ENCODE measurements at regions not wholly inside any gene's neighbourhood (a gene's known extent, or its start where the extent isn't known, plus 50 kb on each side); places are given as distances from the start of the nearest gene placed in this dataset.
"Not testable (repeated sequence)": the region's sequence is repeated elsewhere in the genome, so short reads cannot be mapped to it uniquely, and the experiment has no call there.

DNA sequence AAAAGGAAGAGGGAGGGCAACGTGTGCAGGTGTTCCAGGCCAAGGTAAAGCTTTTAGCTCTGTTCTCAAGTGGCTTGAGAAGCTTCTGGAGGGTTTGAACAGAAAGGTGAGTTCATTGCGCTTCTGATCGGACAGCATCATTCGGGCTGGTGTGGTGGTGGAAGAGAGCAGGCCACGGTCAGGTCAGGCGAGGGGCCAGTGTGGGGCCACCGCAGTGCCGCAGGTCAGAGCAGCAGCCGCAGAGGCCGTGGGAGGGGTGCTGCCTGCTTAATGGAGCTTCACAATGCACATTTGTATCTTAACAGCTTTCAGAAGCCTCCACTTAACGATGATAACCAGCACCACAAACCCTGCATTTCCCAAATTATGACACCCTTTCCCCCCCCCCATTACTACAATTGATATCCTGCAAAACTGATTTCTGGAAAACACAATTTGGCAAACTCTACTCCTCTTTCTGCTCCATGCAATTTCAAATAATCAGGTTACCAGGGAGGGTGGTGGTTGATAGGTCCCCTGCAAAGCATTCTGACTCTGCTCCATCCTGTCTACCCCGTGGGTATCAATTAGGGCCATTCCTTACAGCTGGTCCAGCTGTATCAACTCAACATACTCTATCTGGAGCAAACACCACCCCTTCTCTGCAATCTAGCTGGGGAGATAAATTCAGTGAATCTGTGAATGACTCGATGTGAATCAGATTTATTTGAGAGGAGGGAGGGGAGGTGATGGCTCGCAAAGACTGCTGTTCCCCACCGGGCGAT lies 162.9 kb downstream of the ACTR3B start:
- H3K4me1 ChIP-seq (ENCODE audit: control insufficient read depth in 1 of 2, insufficient read depth in 2 of 2, low read length in 2 of 2) = peaks cover 0 to 10% of the 10 kb centered on the region in 2 donors
- no peak overlapping the region for H3K4me3 ChIP-seq (ENCODE audit: low read depth in 1 of 2, low read length in 2 of 2)
- H3K36me3 ChIP-seq (ENCODE audit: control insufficient read depth in 1 of 2, insufficient read depth in 2 of 2, low read length in 2 of 2) = no peaks in the 10 kb centered on the region
- peaks cover 0 to 2% of the 10 kb centered on the region in 2 donors for H3K9me3 ChIP-seq (ENCODE audit: control insufficient read depth in 1 of 2, low read length in 2 of 2)
- H3K27ac ChIP-seq (ENCODE audit: low read length) = no peak overlapping the region
- H3K27me3 ChIP-seq (ENCODE audit: low read depth, low read length) = peaks cover 16% of the 10 kb centered on the region

DNA sequence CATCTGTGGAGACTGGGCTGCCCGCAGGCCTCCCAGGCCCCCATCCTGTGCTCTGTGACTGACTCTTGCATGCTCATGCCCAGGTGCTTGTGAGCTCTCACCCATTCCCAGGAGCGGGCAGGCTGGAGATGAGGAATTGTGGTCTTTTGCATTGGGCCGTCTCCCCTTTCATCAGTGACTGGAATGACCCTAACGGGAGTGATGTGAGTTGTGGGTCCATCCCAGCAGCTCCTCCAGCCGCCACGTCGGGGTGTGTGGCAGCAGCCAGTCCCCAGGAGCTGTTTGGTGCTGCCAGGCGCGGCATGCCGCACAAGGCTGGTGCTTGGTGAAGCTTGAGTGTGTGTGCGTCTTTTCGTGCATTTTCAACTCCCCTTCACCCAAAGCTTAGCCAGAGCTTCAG lies 164.2 kb downstream of the ACTR3B start:
- Histone ChIP-seq H3K4me1 (ENCODE audit: control insufficient read depth in 1 of 2, insufficient read depth in 2 of 2, low read length in 2 of 2) (peaks cover 0 to 10% of the 10 kb centered on the region in 2 donors), H3K27ac (ENCODE audit: low read length) (no peak overlapping the region), H3K36me3 (ENCODE audit: control insufficient read depth in 1 of 2, insufficient read depth in 2 of 2, low read length in 2 of 2) (no peaks in the 10 kb centered on the region), H3K27me3 (ENCODE audit: low read depth, low read length) (peaks cover 16% of the 10 kb centered on the region), H3K4me3 (ENCODE audit: low read depth in 1 of 2, low read length in 2 of 2) (no peak overlapping the region), H3K9me3 (ENCODE audit: control insufficient read depth in 1 of 2, low read length in 2 of 2) (peaks cover 0 to 2% of the 10 kb centered on the region in 2 donors)

DNA sequence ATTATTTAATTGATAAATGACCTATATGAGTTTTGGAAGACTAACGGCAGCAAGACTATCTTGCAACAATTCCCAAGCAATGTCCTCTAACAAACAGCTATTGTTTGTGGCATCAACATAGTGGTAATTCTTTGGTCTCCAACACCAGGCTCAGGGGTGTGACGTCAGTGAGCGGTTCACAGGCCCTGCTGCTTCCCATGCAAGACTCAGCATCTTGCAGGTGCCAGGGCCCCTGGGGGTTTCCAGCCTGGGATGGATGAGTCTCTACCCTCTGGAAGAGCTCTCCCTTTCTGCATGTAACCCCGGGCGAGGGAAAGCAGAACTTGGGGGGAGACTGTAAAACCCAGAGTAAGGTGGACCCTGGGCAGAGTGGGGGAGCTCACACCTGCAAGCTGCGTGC lies 164.7 kb downstream of the ACTR3B start:
- H3K4me1 ChIP-seq (ENCODE audit: control insufficient read depth in 1 of 2, insufficient read depth in 2 of 2, low read length in 2 of 2) = peaks cover 0 to 10% of the 10 kb centered on the region in 2 donors
- H3K9me3 ChIP-seq (ENCODE audit: control insufficient read depth in 1 of 2, low read length in 2 of 2) = peaks cover 0 to 2% of the 10 kb centered on the region in 2 donors
- peaks cover 16% of the 10 kb centered on the region for H3K27me3 ChIP-seq (ENCODE audit: low read depth, low read length)
- H3K36me3 ChIP-seq (ENCODE audit: control insufficient read depth in 1 of 2, insufficient read depth in 2 of 2, low read length in 2 of 2) = no peaks in the 10 kb centered on the region
- H3K27ac ChIP-seq (ENCODE audit: low read length) = no peak overlapping the region
- H3K4me3 ChIP-seq (ENCODE audit: low read depth in 1 of 2, low read length in 2 of 2) = no peak overlapping the region

DNA sequence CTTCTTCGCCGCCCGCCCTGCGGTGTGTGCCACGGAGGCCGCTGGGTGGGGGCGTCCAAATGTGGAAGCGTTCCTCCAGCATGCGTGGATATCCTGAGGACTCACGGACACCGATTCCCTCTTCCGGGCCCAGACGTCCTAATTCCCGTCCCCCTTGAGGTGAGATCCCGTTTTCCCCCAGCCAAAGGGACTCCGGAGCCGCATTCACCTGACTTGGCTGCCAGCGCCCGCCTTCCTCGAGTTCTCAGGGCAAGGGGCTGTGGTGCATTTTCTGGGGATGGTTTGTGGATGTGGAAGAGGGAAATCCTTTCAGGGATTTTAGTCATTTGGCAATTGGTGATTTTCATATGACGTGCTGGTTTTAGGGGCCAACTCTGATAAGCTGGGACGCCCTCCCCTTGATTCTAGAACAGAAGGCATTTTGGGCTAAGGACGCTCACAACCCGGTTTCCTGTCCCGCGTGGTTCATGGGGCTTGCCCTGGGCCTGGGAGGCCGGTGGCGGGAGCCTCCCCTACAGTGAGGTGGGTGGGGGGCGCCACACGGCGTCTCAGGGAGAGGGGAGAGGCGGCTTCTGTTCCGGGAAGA lies 165.4 kb downstream of the ACTR3B start:
- Histone ChIP-seq H3K4me1 (ENCODE audit: control insufficient read depth in 1 of 2, insufficient read depth in 2 of 2, low read length in 2 of 2) (peaks cover 0 to 10% of the 10 kb centered on the region in 2 donors), H3K27ac (ENCODE audit: low read length) (no peak overlapping the region), H3K27me3 (ENCODE audit: low read depth, low read length) (peaks cover 16% of the 10 kb centered on the region), H3K9me3 (ENCODE audit: control insufficient read depth in 1 of 2, low read length in 2 of 2) (peaks cover 0 to 2% of the 10 kb centered on the region in 2 donors), H3K4me3 (ENCODE audit: low read depth in 1 of 2, low read length in 2 of 2) (peak overlapping the region; percentile 16 to 57), H3K36me3 (ENCODE audit: control insufficient read depth in 1 of 2, insufficient read depth in 2 of 2, low read length in 2 of 2) (no peaks in the 10 kb centered on the region)

DNA sequence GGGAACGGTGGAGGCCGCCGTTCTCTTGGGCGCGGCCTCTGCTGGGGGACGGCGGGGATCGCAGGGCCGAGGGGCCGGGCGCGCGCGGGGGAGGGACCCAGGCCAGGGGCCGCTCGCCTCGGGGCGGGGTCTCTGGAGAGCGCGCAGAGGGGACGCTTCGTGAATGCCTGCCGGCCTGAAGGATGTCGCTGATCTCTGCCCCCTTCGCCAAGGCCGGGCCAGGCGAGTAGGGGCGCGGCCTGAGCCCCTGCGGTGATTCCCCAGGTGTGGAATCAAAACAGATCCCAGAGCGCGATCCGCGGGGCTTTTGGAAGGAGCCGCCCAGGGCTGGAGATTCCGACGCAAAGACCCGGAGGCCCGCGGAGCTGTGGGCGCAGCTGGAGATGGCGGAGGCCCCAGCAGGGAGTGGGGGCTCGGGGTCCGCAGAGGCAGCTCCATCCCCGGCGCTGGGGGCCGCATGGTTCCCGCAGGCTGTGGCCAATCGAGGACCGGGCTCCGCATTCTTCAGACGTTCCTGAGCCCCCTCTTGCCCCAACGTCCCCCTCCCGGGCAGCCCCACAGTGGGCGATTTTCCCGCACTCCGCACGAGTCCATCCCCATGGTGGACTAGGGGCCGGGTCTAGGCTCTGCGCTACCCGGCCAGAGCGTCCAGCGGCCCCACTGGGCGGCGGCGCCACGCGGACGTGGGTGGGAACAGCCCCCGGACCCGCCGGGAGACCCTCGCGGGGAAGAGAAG lies 166.0 kb downstream of the ACTR3B start:
- peaks cover 0 to 10% of the 10 kb centered on the region in 2 donors for H3K4me1 ChIP-seq (ENCODE audit: control insufficient read depth in 1 of 2, insufficient read depth in 2 of 2, low read length in 2 of 2)
- no peak overlapping the region for H3K27ac ChIP-seq (ENCODE audit: low read length)

DNA sequence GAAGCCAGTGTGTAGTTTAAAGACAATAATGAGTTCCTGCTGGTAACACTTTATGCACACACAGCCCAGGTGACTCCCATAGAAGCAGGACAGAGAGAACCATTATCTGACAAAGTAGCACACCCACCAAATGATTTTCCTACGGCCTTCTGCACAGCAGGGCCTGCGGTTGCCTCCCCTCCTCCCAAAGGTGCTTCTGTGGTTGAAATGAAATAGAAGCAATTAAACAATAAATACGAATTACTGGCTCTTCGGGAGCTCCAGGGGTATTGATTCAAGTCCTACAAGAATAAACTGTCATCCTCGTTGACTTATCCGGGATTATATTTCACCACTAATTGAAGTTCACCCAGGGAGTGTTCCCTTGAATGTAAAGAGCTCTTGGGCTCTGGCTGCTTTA lies 172.1 kb downstream of the ACTR3B start:
- H3K4me3 ChIP-seq (ENCODE audit: low read depth in 1 of 2, low read length in 2 of 2) = no peak overlapping the region
- no peaks in the 10 kb centered on the region for H3K9me3 ChIP-seq (ENCODE audit: control insufficient read depth in 1 of 2, low read length in 2 of 2)
- no peaks in the 10 kb centered on the region for H3K36me3 ChIP-seq (ENCODE audit: control insufficient read depth in 1 of 2, insufficient read depth in 2 of 2, low read length in 2 of 2)
- no peaks in the 10 kb centered on the region for H3K27me3 ChIP-seq (ENCODE audit: low read depth, low read length)
- H3K27ac ChIP-seq (ENCODE audit: low read length) = no peak overlapping the region
- no peaks in the 10 kb centered on the region for H3K4me1 ChIP-seq (ENCODE audit: control insufficient read depth in 1 of 2, insufficient read depth in 2 of 2, low read length in 2 of 2)

More for the DNA sequence above, 166.0 kb downstream of the ACTR3B start:
- H3K36me3 ChIP-seq (ENCODE audit: control insufficient read depth in 1 of 2, insufficient read depth in 2 of 2, low read length in 2 of 2) = no peaks in the 10 kb centered on the region
- peaks cover 16% of the 10 kb centered on the region for H3K27me3 ChIP-seq (ENCODE audit: low read depth, low read length)
- no peaks in the 10 kb centered on the region for H3K9me3 ChIP-seq (ENCODE audit: control insufficient read depth in 1 of 2, low read length in 2 of 2)
- peak overlapping the region in 1 of 2 donors; percentile 57 for H3K4me3 ChIP-seq (ENCODE audit: low read depth in 1 of 2, low read length in 2 of 2)

DNA sequence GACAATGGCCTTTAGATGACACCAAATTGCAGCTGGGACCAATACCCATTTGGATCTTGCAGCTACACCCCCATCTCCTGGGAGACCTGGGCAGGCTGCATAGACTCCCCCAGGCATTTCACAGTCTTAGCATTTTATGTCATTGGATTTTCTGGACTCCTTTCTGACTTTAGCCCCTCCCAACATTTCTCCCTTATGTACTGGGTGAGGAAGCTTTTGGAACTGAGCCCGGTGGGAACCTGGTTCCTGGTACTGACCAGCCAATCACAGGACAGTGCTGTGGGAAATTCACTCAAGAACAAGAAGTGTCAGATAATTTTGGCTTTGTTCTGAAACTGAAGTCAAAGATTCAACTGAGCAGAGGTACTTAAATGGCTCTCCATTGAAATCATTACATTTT lies 177.7 kb downstream of the ACTR3B start:
- Histone ChIP-seq H3K4me1 (ENCODE audit: control insufficient read depth in 1 of 2, insufficient read depth in 2 of 2, low read length in 2 of 2) (no peaks in the 10 kb centered on the region), H3K4me3 (ENCODE audit: low read depth in 1 of 2, low read length in 2 of 2) (no peak overlapping the region), H3K9me3 (ENCODE audit: control insufficient read depth in 1 of 2, low read length in 2 of 2) (no peaks in the 10 kb centered on the region), H3K36me3 (ENCODE audit: control insufficient read depth in 1 of 2, insufficient read depth in 2 of 2, low read length in 2 of 2) (no peaks in the 10 kb centered on the region), H3K27me3 (ENCODE audit: low read depth, low read length) (no peaks in the 10 kb centered on the region), H3K27ac (ENCODE audit: low read length) (no peak overlapping the region)

DNA sequence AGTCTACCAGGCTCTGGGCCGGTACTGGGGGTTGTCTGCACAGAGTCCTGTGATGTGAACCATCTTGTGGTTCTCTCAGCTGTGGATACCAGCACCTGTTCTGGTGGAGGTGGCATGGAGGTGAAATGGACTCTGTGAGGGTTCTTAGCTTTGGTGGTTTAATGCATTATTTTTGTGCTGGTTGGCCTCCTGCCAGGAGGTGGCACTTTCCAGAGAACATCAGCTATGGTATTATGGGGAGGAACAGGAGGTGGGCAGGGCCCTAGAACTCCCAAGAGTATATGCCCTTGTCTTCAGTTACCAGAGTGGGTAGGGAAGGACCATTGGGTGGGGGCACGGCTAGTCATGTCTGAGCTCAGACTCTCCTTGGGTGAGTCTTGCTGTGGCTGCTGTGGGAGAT lies 187.1 kb downstream of the ACTR3B start:
- H3K4me1 ChIP-seq (ENCODE audit: control insufficient read depth in 1 of 2, insufficient read depth in 2 of 2, low read length in 2 of 2); H3K4me3 ChIP-seq (ENCODE audit: low read depth in 1 of 2, low read length in 2 of 2); H3K27me3 ChIP-seq (ENCODE audit: low read depth, low read length); H3K9me3 ChIP-seq (ENCODE audit: control insufficient read depth in 1 of 2, low read length in 2 of 2); H3K27ac ChIP-seq (ENCODE audit: low read length); H3K36me3 ChIP-seq (ENCODE audit: control insufficient read depth in 1 of 2, insufficient read depth in 2 of 2, low read length in 2 of 2): not testable (repeated sequence)

DNA sequence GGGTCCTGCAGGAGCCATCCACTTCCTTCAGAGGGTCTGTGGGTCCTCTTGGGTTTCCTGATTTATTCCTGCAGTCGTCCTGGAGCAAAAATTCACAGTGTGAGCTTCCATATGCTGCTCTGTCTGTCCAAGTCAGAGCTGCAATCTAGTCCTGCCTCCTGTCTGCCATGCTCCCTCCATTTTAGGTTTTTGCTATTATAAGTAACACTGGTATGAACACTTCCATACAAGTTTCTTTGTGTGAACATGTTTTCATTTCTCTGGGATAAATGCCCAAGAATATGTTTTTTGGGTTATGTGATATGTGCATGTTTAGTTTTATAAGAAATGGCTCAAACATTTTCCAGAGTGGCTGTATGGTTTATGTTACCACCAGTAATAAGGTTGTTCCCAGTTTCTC lies 188.1 kb downstream of the ACTR3B start:
- no peaks in the 10 kb centered on the region for H3K36me3 ChIP-seq (ENCODE audit: control insufficient read depth in 1 of 2, insufficient read depth in 2 of 2, low read length in 2 of 2)
- H3K27ac ChIP-seq (ENCODE audit: low read length) = no peak overlapping the region
- no peaks in the 10 kb centered on the region for H3K4me1 ChIP-seq (ENCODE audit: control insufficient read depth in 1 of 2, insufficient read depth in 2 of 2, low read length in 2 of 2)
- no peaks in the 10 kb centered on the region for H3K9me3 ChIP-seq (ENCODE audit: control insufficient read depth in 1 of 2, low read length in 2 of 2)
- H3K4me3 ChIP-seq (ENCODE audit: low read depth in 1 of 2, low read length in 2 of 2) = no peak overlapping the region
- no peaks in the 10 kb centered on the region for H3K27me3 ChIP-seq (ENCODE audit: low read depth, low read length)

DNA sequence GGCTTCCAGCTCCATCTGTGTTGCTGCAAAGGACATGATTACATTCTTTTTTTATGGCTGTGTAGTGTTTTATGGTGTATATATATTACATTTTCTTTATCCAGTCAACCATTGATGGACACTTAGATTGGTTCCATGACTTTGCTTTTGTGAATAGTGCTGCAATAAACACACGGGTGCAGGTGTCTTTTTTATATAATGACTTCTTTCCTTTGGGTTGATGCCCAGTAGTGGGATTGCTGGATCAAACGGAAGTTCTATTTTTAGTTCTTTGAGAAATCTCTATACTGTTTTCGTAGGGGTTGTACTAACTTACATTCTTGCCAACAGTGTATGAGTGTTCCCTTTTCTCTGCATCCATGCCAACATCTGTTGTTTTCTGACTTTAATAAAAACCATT lies 189.7 kb downstream of the ACTR3B start:
- Histone ChIP-seq H3K4me3 (ENCODE audit: low read depth in 1 of 2, low read length in 2 of 2) (no peak overlapping the region), H3K9me3 (ENCODE audit: control insufficient read depth in 1 of 2, low read length in 2 of 2) (no peaks in the 10 kb centered on the region), H3K27me3 (ENCODE audit: low read depth, low read length) (no peaks in the 10 kb centered on the region), H3K36me3 (ENCODE audit: control insufficient read depth in 1 of 2, insufficient read depth in 2 of 2, low read length in 2 of 2) (no peaks in the 10 kb centered on the region), H3K27ac (ENCODE audit: low read length) (no peak overlapping the region), H3K4me1 (ENCODE audit: control insufficient read depth in 1 of 2, insufficient read depth in 2 of 2, low read length in 2 of 2) (no peaks in the 10 kb centered on the region)

DNA sequence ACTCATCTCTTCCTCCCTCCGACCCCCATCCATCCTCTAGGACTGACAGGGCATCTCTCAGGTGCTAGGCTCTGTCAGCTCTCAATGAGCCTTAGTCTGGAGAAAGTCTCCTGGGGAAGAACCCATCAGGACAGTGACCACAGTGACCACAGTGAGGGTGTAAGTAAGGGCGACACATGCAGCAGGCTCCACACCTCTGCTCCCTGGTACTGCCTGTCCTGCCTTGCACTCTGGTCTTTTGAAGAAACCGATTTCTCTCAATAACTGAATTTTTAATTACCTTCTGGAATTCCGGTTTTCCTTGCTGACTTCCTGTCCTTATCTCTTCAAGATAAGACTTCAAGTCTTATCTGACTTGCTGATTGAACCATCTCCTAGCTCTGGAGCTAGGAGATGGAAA lies 190.2 kb downstream of the ACTR3B start:
- no peaks in the 10 kb centered on the region for H3K9me3 ChIP-seq (ENCODE audit: control insufficient read depth in 1 of 2, low read length in 2 of 2)
- H3K27me3 ChIP-seq (ENCODE audit: low read depth, low read length) = no peaks in the 10 kb centered on the region
- no peaks in the 10 kb centered on the region for H3K4me1 ChIP-seq (ENCODE audit: control insufficient read depth in 1 of 2, insufficient read depth in 2 of 2, low read length in 2 of 2)
- no peaks in the 10 kb centered on the region for H3K36me3 ChIP-seq (ENCODE audit: control insufficient read depth in 1 of 2, insufficient read depth in 2 of 2, low read length in 2 of 2)
- H3K4me3 ChIP-seq (ENCODE audit: low read depth in 1 of 2, low read length in 2 of 2) = no peak overlapping the region
- no peak overlapping the region for H3K27ac ChIP-seq (ENCODE audit: low read length)

Data from muscle layer of duodenum (tissue), 2 donors.